ENCODE measurements at regions not wholly inside any gene's neighbourhood (a gene's known extent, or its start where the extent isn't known, plus 50 kb on each side); places are given as distances from the start of the nearest gene placed in this dataset.

- H3K4me3 Mint-ChIP-seq = no peak overlapping the region
- TF ChIP-seq, protein P1, sequence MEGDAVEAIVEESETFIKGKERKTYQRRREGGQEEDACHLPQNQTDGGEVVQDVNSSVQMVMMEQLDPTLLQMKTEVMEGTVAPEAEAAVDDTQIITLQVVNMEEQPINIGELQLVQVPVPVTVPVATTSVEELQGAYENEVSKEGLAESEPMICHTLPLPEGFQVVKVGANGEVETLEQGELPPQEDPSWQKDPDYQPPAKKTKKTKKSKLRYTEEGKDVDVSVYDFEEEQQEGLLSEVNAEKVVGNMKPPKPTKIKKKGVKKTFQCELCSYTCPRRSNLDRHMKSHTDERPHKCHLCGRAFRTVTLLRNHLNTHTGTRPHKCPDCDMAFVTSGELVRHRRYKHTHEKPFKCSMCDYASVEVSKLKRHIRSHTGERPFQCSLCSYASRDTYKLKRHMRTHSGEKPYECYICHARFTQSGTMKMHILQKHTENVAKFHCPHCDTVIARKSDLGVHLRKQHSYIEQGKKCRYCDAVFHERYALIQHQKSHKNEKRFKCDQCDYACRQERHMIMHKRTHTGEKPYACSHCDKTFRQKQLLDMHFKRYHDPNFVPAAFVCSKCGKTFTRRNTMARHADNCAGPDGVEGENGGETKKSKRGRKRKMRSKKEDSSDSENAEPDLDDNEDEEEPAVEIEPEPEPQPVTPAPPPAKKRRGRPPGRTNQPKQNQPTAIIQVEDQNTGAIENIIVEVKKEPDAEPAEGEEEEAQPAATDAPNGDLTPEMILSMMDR (IDR thresholded peaks at IDR 0.05) = no peak
- H3K9me3 Mint-ChIP-seq = peaks cover 9% of the 10 kb centered on the region
- no peak overlapping the region for H3K27ac Mint-ChIP-seq
- H3K4me1 Mint-ChIP-seq = no peaks in the 10 kb centered on the region
- no peak for DNase-seq
- peaks cover 36% of the 10 kb centered on the region for H3K27me3 Mint-ChIP-seq (ENCODE audit: low read depth, poor library complexity)
- no peaks in the 10 kb centered on the region for H3K36me3 Mint-ChIP-seq (ENCODE audit: low read depth)
Observed at GRCh38 chr2:19833978-19834377, 67.8 kb downstream of the TTC32 start.

GRCh38 chr2:19829672-19830071 lies 72.1 kb downstream of the TTC32 start:
- no peak for DNase-seq
- no peaks in the 10 kb centered on the region for H3K4me1 Mint-ChIP-seq
- H3K9me3 Mint-ChIP-seq = peaks cover 25% of the 10 kb centered on the region
- TF ChIP-seq, protein P1 (IDR thresholded peaks at IDR 0.05) = no peak
- H3K27me3 Mint-ChIP-seq (ENCODE audit: low read depth, poor library complexity) = peaks cover 36% of the 10 kb centered on the region
- peak overlapping the region; percentile 19 for H3K27ac Mint-ChIP-seq
- peaks cover 4% of the 10 kb centered on the region for H3K36me3 Mint-ChIP-seq (ENCODE audit: low read depth)
- no peak overlapping the region for H3K4me3 Mint-ChIP-seq

- Mint-ChIP-seq H3K27me3 (ENCODE audit: low read depth, poor library complexity) (peaks cover 35% of the 10 kb centered on the region), H3K36me3 (ENCODE audit: low read depth) (peaks cover 4% of the 10 kb centered on the region), H3K27ac (no peak overlapping the region), H3K9me3 (peaks cover 31% of the 10 kb centered on the region), H3K4me3 (no peak overlapping the region), H3K4me1 (no peaks in the 10 kb centered on the region)
- DNase-seq = no peak
- TF ChIP-seq, protein P1 (IDR thresholded peaks at IDR 0.05) = no peak
Observed at GRCh38 chr2:19826874-19827273, 74.9 kb downstream of the TTC32 start.

- no peak overlapping the region for H3K4me3 Mint-ChIP-seq
- peaks cover 4% of the 10 kb centered on the region for H3K36me3 Mint-ChIP-seq (ENCODE audit: low read depth)
- peaks cover 22% of the 10 kb centered on the region for H3K27me3 Mint-ChIP-seq (ENCODE audit: low read depth, poor library complexity)
- no peak for DNase-seq
- H3K27ac Mint-ChIP-seq = no peak overlapping the region
- H3K4me1 Mint-ChIP-seq = peaks cover 7% of the 10 kb centered on the region
- TF ChIP-seq, protein P1 (IDR thresholded peaks at IDR 0.05) = no peak
- H3K9me3 Mint-ChIP-seq = peaks cover 22% of the 10 kb centered on the region
Observed at GRCh38 chr2:19823507-19823906, 78.3 kb downstream of the TTC32 start.

DNA sequence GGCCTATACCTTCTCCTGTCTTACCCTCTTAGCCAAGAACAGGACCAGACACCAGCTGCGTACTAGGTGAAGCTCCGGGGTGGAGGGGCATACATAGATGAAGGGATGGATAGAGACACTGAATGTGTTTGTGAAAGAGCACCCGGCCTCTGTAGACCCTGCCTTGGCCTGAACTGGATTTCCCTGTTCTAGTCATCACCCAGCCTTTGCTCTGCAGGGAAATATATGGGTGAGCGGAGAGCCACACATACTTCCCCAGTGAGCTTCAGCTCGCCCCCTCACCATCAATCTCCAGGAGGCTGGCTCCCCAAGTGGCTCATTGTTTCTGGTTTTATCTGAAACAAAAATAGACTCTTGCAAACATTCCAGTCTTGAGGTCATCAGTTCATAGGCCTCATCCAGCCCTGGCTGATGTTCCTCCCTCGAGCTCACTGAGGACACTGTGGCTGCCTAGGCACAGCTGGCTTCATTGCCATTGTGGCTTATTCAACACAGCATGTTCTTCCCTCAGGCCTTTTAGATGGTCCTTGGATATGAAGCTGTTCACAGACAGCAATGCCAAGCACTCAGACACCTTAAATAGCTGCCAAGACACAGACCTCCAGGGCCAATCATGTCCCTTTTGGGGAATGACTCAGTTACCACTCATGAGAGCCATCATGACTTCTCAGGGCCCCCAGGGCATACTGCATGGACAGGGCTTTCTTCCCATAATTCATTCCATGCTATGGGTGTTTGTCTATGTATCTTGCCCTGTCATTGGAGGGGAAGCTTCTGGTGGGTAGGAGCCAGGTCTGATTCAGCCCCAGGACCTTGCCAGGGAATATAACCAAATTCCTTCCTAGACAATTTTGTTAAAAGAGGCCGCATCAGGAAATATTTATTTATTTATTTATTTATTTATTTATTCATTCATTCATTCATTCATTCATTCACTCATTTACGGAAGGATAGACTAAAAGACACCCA lies 82.4 kb downstream of the TTC32 start:
- peaks cover 4% of the 10 kb centered on the region for H3K9me3 Mint-ChIP-seq
- peaks cover 11% of the 10 kb centered on the region for H3K4me1 Mint-ChIP-seq
- no peak overlapping the region for H3K4me3 Mint-ChIP-seq
- peaks cover 5% of the 10 kb centered on the region for H3K27me3 Mint-ChIP-seq (ENCODE audit: low read depth, poor library complexity)
- H3K27ac Mint-ChIP-seq = no peak overlapping the region
- TF ChIP-seq, protein P1 (IDR thresholded peaks at IDR 0.05) = no peak
- no peak for DNase-seq
- H3K36me3 Mint-ChIP-seq (ENCODE audit: low read depth) = no peaks in the 10 kb centered on the region

DNA sequence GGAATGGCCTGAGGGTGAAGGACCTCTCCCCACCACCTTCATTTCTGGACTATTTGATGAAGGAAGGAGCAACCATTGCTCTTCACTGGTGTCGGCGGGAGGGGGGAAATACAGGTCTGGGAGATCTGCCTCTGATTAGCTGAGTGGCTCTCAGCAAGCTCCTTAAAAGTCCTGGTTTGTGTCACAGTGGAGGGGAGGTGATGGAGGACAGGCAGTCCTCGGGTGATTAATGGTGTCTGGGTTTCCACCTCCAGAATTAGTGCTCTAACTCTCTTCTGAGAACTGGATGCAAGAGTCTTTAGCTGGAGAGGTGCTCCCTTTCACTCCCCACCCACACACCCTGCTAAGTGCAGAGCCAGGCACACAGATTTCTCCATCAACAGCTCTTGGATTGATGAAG lies 83.2 kb downstream of the TTC32 start:
- Mint-ChIP-seq H3K9me3 (no peaks in the 10 kb centered on the region), H3K27ac (no peak overlapping the region), H3K36me3 (ENCODE audit: low read depth) (no peaks in the 10 kb centered on the region), H3K4me3 (no peak overlapping the region), H3K4me1 (peaks cover 11% of the 10 kb centered on the region), H3K27me3 (ENCODE audit: low read depth, poor library complexity) (peaks cover 3% of the 10 kb centered on the region)
- DNase-seq = no peak
- TF ChIP-seq, protein P1 (IDR thresholded peaks at IDR 0.05) = no peak
